Fibroblast of villous mesenchyme (primary cell): ENCODE measurements at regions not wholly inside any gene's neighbourhood (a gene's known extent, or its start where the extent isn't known, plus 50 kb on each side); places are given as distances from the start of the nearest gene placed in this dataset.
"Not testable (repeated sequence)": the region's sequence is repeated elsewhere in the genome, so short reads cannot be mapped to it uniquely, and the experiment has no call there.

Experiments
- DNase-seq: peaks from one replicate; pipeline ENCODE4 v3.0.0-alpha.2; 2010; ENCODE audit warnings: low read depth
- H3K4me3 ChIP-seq: 2 replicates; pipeline ENCODE4 v1.5.1; 2011; ENCODE audit warnings: low read depth, mild to moderate bottlenecking, low read length
- CTCF ChIP-seq: IDR thresholded peaks from 2 replicates; pipeline ENCODE4 v1.5.1; 2012; ENCODE audit warnings: low read depth, mild to moderate bottlenecking, low read length; ENCODE audit not compliant: insufficient read depth

GRCh38 chr2:222760301-222760897 lies 88.9 kb downstream of the MOGAT1 start:
- no peak for TF ChIP-seq CTCF
- no peak overlapping the region for H3K4me3 ChIP-seq

GRCh38 chr2:222761888-222762287 lies 90.4 kb downstream of the MOGAT1 start:
- DNase-seq, result no peak
- H3K4me3 ChIP-seq, result no peak overlapping the region
- TF ChIP-seq CTCF, result no peak

More at GRCh38 chr2:222760301-222760897, 88.9 kb downstream of the MOGAT1 start:
- DNase-seq, result no peak

- no peak overlapping the region for H3K4me3 ChIP-seq
- no peak for TF ChIP-seq CTCF
- DNase-seq, result no peak
Measured at GRCh38 chr2:222762342-222762741, 90.9 kb downstream of the MOGAT1 start.

GRCh38 chr2:222765883-222766282 lies 94.4 kb downstream of the MOGAT1 start:
- DNase-seq, result not testable (repeated sequence)

GRCh38 chr2:222768019-222768418 lies 92.8 kb upstream of the ACSL3 start:
- not testable (repeated sequence) for H3K4me3 ChIP-seq, DNase-seq

More at GRCh38 chr2:222765883-222766282, 94.4 kb downstream of the MOGAT1 start:
- H3K4me3 ChIP-seq, result not testable (repeated sequence)

- no peak for DNase-seq
- no peak for TF ChIP-seq CTCF
- no peak overlapping the region for H3K4me3 ChIP-seq
Measured at GRCh38 chr2:222769446-222769845, 91.4 kb upstream of the ACSL3 start.

- no peak overlapping the region for H3K4me3 ChIP-seq
- DNase-seq, result no peak
- no peak for TF ChIP-seq CTCF
Measured at GRCh38 chr2:222769941-222770340, 90.9 kb upstream of the ACSL3 start.

GRCh38 chr2:222771832-222772231 lies 89.0 kb upstream of the ACSL3 start:
- TF ChIP-seq CTCF, result no peak
- H3K4me3 ChIP-seq, result no peak overlapping the region
- no peak for DNase-seq
